HFFc6 (cell line): ENCODE measurements at regions not wholly inside any gene's neighbourhood (a gene's known extent, or its start where the extent isn't known, plus 50 kb on each side); places are given as distances from the start of the nearest gene placed in this dataset.

Experiments used
- DNase-seq: peaks from one replicate; pipeline ENCODE4 v3.0.0-alpha.2; 2018
- H3K27ac Mint-ChIP-seq: 2 replicates; pipeline ENCODE4 v1.8.0; 2020; ENCODE audit warnings: mild to moderate bottlenecking, mixed read lengths
- H3K27me3 Mint-ChIP-seq: 2 replicates; pipeline ENCODE4 v1.8.0; 2021; ENCODE audit warnings: mild to moderate bottlenecking, moderate library complexity, mixed read lengths; ENCODE audit not compliant: insufficient read depth
- H3K36me3 Mint-ChIP-seq: 2 replicates; pipeline ENCODE4 v1.8.0; 2021; ENCODE audit warnings: low read depth, mixed read lengths
- H3K4me1 Mint-ChIP-seq: 2 replicates; pipeline ENCODE4 v1.8.0; 2020; ENCODE audit warnings: low read depth, mixed read lengths
- H3K4me3 Mint-ChIP-seq: 2 replicates; pipeline ENCODE4 v1.8.0; 2020; ENCODE audit warnings: mild to moderate bottlenecking, moderate library complexity, mixed read lengths
- H3K9me3 Mint-ChIP-seq: 2 replicates; pipeline ENCODE4 v1.8.0; 2020; ENCODE audit warnings: mild to moderate bottlenecking, mixed read lengths
- CTCF ChIP-seq: fragments of 200-600 bp; sonication (generic); IDR thresholded peaks from 2 replicates; pipeline ENCODE4 v1.5.0; 2021; ENCODE audit warnings: antibody characterized with exemption, mild to moderate bottlenecking

GRCh38 chr17:59451706-59452105, 113.7 kb upstream of the DHX40 start:
- Mint-ChIP-seq H3K4me3 (no peak overlapping the region), H3K36me3 (no peaks in the 10 kb centered on the region), H3K27me3 (peaks cover 2% of the 10 kb centered on the region), H3K27ac (peak overlapping the region; percentile 53), H3K9me3 (no peaks in the 10 kb centered on the region), H3K4me1 (peaks cover 22% of the 10 kb centered on the region)
- no peak for TF ChIP-seq CTCF
- DNase-seq: peak; percentile 84

- H3K4me1 Mint-ChIP-seq: peaks cover 22% of the 10 kb centered on the region
- H3K9me3 Mint-ChIP-seq: no peaks in the 10 kb centered on the region
- H3K4me3 Mint-ChIP-seq: no peak overlapping the region
- H3K27ac Mint-ChIP-seq: no peak overlapping the region
- H3K36me3 Mint-ChIP-seq: no peaks in the 10 kb centered on the region
- H3K27me3 Mint-ChIP-seq: peaks cover 2% of the 10 kb centered on the region
- TF ChIP-seq CTCF: no peak
- no peak for DNase-seq
Measured at GRCh38 chr17:59454633-59455105, 110.7 kb upstream of the DHX40 start.

GRCh38 chr17:59456428-59456827, 109.0 kb upstream of the DHX40 start:
- Mint-ChIP-seq H3K27me3 (peaks cover 7% of the 10 kb centered on the region), H3K4me3 (no peak overlapping the region), H3K4me1 (peaks cover 21% of the 10 kb centered on the region), H3K27ac (no peak overlapping the region), H3K36me3 (no peaks in the 10 kb centered on the region), H3K9me3 (no peaks in the 10 kb centered on the region)
- no peak for DNase-seq
- no peak for TF ChIP-seq CTCF

GRCh38 chr17:59456923-59457615, 108.3 kb upstream of the DHX40 start:
- H3K4me3 Mint-ChIP-seq: no peak overlapping the region
- H3K9me3 Mint-ChIP-seq: no peaks in the 10 kb centered on the region
- no peak for DNase-seq
- H3K27me3 Mint-ChIP-seq: peaks cover 11% of the 10 kb centered on the region
- no peaks in the 10 kb centered on the region for H3K36me3 Mint-ChIP-seq
- no peak overlapping the region for H3K27ac Mint-ChIP-seq
- peaks cover 14% of the 10 kb centered on the region for H3K4me1 Mint-ChIP-seq
- no peak for TF ChIP-seq CTCF

- H3K27me3 Mint-ChIP-seq: peaks cover 10% of the 10 kb centered on the region
- no peak for TF ChIP-seq CTCF
- H3K4me1 Mint-ChIP-seq: no peaks in the 10 kb centered on the region
- DNase-seq: no peak
- H3K27ac Mint-ChIP-seq: no peak overlapping the region
- no peaks in the 10 kb centered on the region for H3K36me3 Mint-ChIP-seq
- H3K9me3 Mint-ChIP-seq: no peaks in the 10 kb centered on the region
- H3K4me3 Mint-ChIP-seq: no peak overlapping the region
Measured at GRCh38 chr17:59462385-59462784, 103.0 kb upstream of the DHX40 start.
